GM12892 (cell line): ENCODE measurements at regions not wholly inside any gene's neighbourhood (a gene's known extent, or its start where the extent isn't known, plus 50 kb on each side); places are given as distances from the start of the nearest gene placed in this dataset.

Source experiments
- DNase-seq: peaks from one replicate; pipeline ENCODE4 v3.0.0; 2011; ENCODE audit not compliant: insufficient read length
- FAIRE-seq: peaks from 2 replicates; lab custom pipeline; 2011; peaks lifted over from hg19 to GRCh38; lab: Jason Lieb, UNC
- POLR2A ChIP-seq: IDR thresholded peaks from 2 replicates; pipeline ENCODE4 v1.6.1; 2011; ENCODE audit warnings: low read depth, low read length, control low read depth
- POLR2AphosphoS5 ChIP-seq: IDR thresholded peaks from 2 replicates; pipeline ENCODE4 v1.6.1; 2011; ENCODE audit warnings: low read depth, low read length, control low read depth
- TAF1 ChIP-seq: IDR thresholded peaks from 2 replicates; pipeline ENCODE4 v1.6.1; 2011; ENCODE audit warnings: low read depth, mild to moderate bottlenecking, control low read depth, low read length, borderline replicate concordance

GRCh38 chr1:72564749-72565148 is 282.4 kb upstream of the NEGR1 start:
- FAIRE-seq (no peak), DNase-seq (no peak)
- TF ChIP-seq POLR2AphosphoS5 (no peak), TAF1 (no peak), POLR2A (no peak)

- no peak for FAIRE-seq
- no peak for DNase-seq
Observed at GRCh38 chr1:72557446-72558049, 275.2 kb upstream of the NEGR1 start.

GRCh38 chr1:72547412-72547811 is 265.1 kb upstream of the NEGR1 start:
- TF ChIP-seq POLR2A (no peak), TAF1 (no peak), POLR2AphosphoS5 (no peak)
- DNase-seq (no peak), FAIRE-seq (no peak)

More at GRCh38 chr1:72557446-72558049, 275.2 kb upstream of the NEGR1 start:
- TF ChIP-seq POLR2A (no peak), TAF1 (no peak), POLR2AphosphoS5 (no peak)

GRCh38 chr1:72540674-72541073 is 258.3 kb upstream of the NEGR1 start:
- FAIRE-seq: no peak
- TF ChIP-seq TAF1 (no peak), POLR2AphosphoS5 (no peak), POLR2A (no peak)
- no peak for DNase-seq

GRCh38 chr1:72535470-72535869 is 253.1 kb upstream of the NEGR1 start:
- TF ChIP-seq POLR2A (no peak), TAF1 (no peak), POLR2AphosphoS5 (no peak)
- DNase-seq (no peak), FAIRE-seq (no peak)

GRCh38 chr1:72530646-72531045 is 248.3 kb upstream of the NEGR1 start:
- FAIRE-seq (no peak), DNase-seq (no peak)
- TF ChIP-seq POLR2AphosphoS5: no peak
- no peak for TF ChIP-seq TAF1
- TF ChIP-seq POLR2A: no peak

- no peak for TF ChIP-seq POLR2AphosphoS5
- no peak for TF ChIP-seq TAF1
- TF ChIP-seq POLR2A: no peak
- FAIRE-seq (no peak), DNase-seq (no peak)
Observed at GRCh38 chr1:72526926-72527325, 244.6 kb upstream of the NEGR1 start.

- DNase-seq: no peak
- no peak for TF ChIP-seq TAF1
- TF ChIP-seq POLR2AphosphoS5: no peak
- no peak for TF ChIP-seq POLR2A
- no peak for FAIRE-seq
Observed at GRCh38 chr1:72524021-72524420, 241.7 kb upstream of the NEGR1 start.

GRCh38 chr1:72521659-72522058 is 239.3 kb upstream of the NEGR1 start:
- TF ChIP-seq POLR2A: no peak
- no peak for FAIRE-seq
- DNase-seq: no peak

- TF ChIP-seq TAF1 (no peak), POLR2A (no peak), POLR2AphosphoS5 (no peak)
Observed at GRCh38 chr1:72516826-72517225, 234.5 kb upstream of the NEGR1 start.

GRCh38 chr1:72516264-72516663 is 233.9 kb upstream of the NEGR1 start:
- TF ChIP-seq POLR2AphosphoS5: no peak
- TF ChIP-seq TAF1: no peak
- no peak for TF ChIP-seq POLR2A
- DNase-seq: no peak
- no peak for FAIRE-seq

More at GRCh38 chr1:72516826-72517225, 234.5 kb upstream of the NEGR1 start:
- FAIRE-seq (no peak), DNase-seq (no peak)

GRCh38 chr1:72498371-72498770 is 216.0 kb upstream of the NEGR1 start:
- TF ChIP-seq TAF1: no peak
- no peak for TF ChIP-seq POLR2A
- no peak for TF ChIP-seq POLR2AphosphoS5
- DNase-seq: no peak
- FAIRE-seq: no peak
